Iris pigment epithelial cell (primary cell): ENCODE measurements at regions not wholly inside any gene's neighbourhood (a gene's known extent, or its start where the extent isn't known, plus 50 kb on each side); places are given as distances from the start of the nearest gene placed in this dataset.

Experiments used
- DNase-seq: peaks from one replicate; pipeline ENCODE4 v3.0.0-alpha.2; 2011; ENCODE audit warnings: low read depth

GRCh38 chr4:180717451-180718033 is 1525.7 kb upstream of the TENM3 start:
- peak; percentile 6 for DNase-seq

GRCh38 chr4:180721356-180721755 is 1521.8 kb upstream of the TENM3 start:
- DNase-seq, result no peak

DNA sequence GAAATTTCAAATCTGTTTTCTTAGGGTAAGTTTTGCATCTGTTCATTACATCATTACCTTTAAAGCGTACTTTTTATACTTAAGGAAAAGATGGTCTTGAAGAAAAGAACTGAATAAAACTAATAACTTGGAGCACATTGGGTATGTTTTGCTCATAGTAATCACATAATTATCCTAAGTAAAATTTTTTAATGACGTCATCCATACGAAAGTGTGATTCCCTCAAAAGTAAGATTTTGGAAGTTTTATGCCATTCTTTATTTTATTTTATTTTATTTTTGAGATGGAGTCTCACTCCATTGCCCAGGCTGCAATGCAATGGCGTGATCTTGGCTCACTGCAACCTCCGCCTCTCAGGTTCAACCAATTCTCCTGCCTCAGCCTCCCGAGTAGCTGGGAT is 1516.6 kb upstream of the TENM3 start:
- no peak for DNase-seq

GRCh38 chr4:180727478-180727877 is 1515.7 kb upstream of the TENM3 start:
- DNase-seq, result no peak

GRCh38 chr4:180734753-180735432 is 1508.3 kb upstream of the TENM3 start:
- DNase-seq, result no peak

DNA sequence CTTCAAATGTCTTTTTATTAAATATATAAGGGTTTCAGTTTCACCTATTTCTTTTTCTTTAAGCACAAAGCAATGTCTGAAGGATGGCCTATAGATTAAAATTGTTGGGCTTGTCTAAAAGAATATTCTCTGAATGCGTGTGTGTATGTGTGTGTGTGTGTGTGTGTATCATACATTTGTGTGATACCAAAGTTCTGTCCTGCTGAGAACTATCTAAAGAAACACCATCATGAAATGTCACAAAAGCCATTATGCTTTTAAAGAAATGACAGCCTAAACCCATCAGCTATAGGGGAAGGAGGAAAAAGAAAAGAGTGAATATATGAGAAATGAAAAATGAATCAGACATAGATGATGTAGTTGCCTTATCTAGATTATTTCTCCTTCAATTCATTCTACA is 1501.5 kb upstream of the TENM3 start:
- DNase-seq, result no peak

- no peak for DNase-seq
Measured at GRCh38 chr4:180745019-180745418, 1498.2 kb upstream of the TENM3 start.

DNA sequence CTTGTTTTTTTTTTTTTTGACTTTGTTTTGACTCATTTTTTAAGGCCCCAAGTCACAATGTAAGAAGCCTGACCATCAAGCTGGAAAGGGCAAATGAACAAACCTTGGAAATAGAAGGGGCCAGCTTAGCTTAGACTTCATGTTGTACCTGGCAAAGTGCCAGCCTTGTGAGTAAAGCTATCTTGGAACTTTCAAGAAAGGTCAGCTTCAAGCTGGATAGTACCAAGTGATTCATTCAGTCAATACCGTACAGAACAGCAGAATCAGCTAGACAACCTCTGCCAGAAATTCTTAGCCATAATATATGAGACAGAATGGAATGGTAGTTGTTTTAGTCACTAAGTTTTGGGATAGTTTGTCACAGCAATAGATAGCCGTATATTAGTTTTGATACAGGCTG is 1492.2 kb upstream of the TENM3 start:
- peak; percentile 70 for DNase-seq

GRCh38 chr4:180757927-180758326 is 1485.3 kb upstream of the TENM3 start:
- DNase-seq, result no peak

DNA sequence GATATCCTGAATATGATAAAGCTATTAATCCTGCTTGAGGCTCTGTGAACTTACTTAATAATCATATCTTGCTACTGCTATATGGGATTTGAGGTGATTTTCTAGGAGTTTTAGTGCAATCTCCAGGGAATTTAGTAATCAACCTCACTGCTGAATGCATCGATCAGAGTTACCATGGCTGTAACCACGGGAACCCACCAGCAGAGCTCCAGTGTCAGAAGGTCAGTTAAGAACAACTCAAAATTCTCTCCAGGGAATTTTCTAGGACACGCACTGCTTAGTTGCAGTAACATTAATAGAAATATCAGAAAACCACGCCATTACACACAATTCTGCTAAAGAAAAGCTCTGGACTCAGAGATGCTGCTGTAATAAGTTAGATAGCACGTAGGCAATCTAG is 1477.2 kb upstream of the TENM3 start:
- no peak for DNase-seq

- no peak for DNase-seq
Measured at GRCh38 chr4:180766944-180767729, 1476.1 kb upstream of the TENM3 start.

DNA sequence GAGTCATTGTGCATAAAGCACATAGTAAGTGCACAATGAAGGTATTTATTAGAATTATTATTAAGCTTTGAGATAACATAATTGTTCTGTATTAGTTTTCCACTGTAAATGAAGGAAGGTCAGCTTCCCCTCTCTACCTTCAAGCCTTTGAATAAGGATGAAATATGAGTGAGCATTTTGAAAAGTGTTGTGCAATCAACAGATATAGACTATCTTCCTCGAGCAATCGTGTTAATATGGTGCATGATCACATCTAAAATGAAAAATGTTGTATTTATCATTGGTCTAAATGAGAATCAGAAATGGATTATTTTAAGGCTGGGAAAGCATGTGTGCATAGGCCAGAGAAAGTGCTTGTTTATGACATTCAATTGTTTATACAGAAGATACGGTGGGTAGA is 1474.6 kb upstream of the TENM3 start:
- DNase-seq, result no peak

DNA sequence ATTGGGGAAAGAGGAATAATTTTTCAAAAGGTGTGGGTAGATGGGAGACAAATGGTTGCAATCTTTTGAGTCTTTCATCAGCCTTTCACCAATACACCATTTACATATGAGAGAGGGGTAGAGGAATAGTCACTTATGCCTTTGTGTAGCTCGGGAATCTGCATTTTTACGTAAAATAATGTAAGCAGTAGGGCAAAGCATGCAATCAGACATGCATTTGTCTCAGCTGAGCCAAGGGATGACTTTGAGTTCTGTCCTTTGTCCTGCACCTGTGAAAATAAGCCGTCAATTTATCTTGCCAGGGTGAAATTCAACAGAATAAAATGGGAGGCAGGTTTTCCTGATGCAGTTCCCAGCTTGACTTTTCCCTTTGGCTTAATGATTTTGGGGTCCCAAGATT is 1473.4 kb upstream of the TENM3 start:
- no peak for DNase-seq

DNA sequence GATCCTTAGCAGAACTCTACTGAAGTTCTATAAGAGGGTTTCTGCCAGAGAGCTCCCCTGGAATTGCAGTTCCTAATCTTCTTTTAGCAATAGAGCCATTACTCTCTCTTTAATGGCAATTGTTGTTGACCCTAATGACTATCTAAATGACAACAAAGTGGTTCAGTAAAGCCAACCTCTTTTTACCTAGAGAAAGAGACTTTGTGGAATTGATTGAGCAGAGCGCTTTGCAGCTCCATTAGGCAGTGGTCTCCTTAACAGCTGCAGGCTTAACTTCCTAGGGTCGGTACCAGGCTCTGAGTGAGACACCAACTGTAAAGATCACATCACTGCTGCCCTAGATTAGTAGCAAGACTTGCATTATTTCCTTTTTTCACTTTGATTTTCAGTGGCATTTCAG is 1472.9 kb upstream of the TENM3 start:
- no peak for DNase-seq

DNA sequence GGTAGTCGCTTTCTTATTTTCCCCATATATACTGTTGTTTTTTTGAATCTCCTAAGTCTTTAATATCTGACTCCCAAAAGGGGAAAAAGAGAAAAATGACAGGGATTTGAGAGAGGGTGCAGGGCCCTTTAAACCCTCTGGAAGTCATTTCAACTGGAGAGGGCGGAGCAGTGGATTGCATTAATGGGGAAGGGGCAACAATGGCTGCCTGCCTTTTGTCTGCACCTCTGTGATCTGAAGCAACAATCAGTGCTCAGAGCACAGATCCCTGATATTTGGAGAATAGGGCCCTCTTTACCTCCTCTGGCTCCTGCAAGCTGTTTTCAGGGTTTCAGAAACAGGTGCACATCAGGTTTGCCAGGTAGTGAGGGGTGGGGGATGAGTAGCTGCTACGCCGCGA is 1458.3 kb upstream of the TENM3 start:
- DNase-seq, result no peak

DNA sequence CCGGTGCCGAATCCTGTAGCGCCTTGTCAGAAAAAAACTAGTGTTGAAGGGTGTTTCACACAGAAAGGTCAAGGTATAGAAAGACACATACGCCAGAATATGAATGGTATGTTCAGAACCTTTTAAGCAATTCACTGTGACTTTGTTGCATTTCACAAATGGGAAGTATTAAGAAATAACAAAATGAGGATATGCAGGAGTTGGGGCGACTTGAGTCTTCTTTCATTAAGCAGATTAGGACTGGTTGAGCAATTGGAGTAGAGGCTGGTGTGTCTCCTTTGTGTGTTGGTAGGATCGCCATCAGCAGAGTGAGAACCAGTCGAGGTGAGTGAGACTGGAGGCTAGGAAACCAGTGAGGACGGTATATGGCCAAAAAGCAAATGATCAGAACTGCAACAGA is 1454.5 kb upstream of the TENM3 start:
- DNase-seq, result no peak

DNA sequence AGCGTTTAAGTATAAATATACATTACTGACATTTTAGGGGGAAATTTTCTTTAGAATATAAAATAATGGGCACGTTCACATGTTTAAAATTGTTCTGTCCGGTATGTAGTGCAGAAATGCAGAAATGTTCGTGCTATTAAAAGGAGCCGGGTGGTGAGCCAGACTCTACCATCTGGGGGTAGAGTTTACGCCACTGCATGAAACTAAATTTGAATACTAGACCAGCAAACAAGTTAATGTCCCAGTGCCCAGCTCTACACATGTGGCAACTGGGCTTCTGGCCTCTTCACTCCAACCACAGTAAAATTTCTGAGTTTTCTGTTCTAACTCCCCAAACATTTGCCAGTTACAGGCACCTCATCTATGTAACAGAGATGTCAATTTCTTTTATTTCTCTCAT is 1453.3 kb upstream of the TENM3 start:
- no peak for DNase-seq

DNA sequence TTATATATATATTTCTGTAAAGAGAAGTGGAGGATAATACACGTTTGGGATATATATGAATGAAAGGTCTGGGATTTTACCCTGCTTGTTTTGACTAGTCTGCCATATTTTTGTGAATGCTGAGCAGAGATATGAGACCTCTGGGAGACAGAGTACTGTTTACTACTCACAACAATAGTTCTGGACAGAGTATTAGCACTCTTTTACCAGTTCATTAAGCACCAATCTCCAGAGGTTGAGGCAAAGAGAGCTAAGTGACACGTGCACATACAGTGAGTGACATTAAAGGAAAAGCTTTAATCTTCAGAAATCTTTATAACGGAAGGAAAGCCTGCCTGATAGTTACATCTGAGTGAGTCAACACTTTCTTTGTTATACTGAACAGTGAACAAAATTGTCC is 1452.7 kb upstream of the TENM3 start:
- no peak for DNase-seq

DNA sequence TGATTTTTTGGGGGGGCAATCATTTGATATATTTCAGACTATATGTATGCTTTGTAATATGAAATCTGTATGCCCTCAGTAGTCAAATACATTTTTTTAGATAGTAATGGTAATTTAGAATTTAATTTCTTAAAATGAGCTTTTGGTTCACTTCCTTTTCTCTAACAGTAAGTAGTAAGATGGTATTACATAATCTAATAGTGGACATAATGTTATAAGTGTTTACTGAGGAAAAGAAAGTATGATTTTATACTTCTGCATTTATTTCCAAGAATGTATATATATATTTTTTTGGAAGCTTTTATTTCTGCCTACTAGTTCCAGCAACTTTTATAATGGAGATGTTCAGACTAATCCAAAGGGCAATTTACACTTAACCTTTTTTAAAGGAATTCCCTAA is 1450.7 kb upstream of the TENM3 start:
- DNase-seq, result no peak

GRCh38 chr4:180794333-180794732 is 1448.9 kb upstream of the TENM3 start:
- DNase-seq, result no peak

GRCh38 chr4:180798036-180798577 is 1445.1 kb upstream of the TENM3 start:
- no peak for DNase-seq

- DNase-seq, result no peak
Measured at GRCh38 chr4:180799798-180800197, 1443.4 kb upstream of the TENM3 start.

GRCh38 chr4:180805101-180805500 is 1438.1 kb upstream of the TENM3 start:
- DNase-seq, result no peak
